Neural progenitor cell (in vitro differentiated cells): ENCODE measurements at regions not wholly inside any gene's neighbourhood (a gene's known extent, or its start where the extent isn't known, plus 50 kb on each side); places are given as distances from the start of the nearest gene placed in this dataset.

ENCODE experiments used
- DNase-seq: peaks from one replicate; pipeline ENCODE4 v3.0.0-alpha.2; 2016; ENCODE audit warnings: low spot score
- H2AFZ ChIP-seq: fragments of 200-600 bp; sonication (generic); replicated peaks from 2 replicates; pipeline ENCODE4 v1.6.1; 2016; ENCODE audit warnings: antibody characterized with exemption
- H3F3A ChIP-seq: fragments of 200-600 bp; sonication (generic); 2 replicates; pipeline ENCODE4 v1.6.1; 2016; ENCODE audit warnings: antibody characterized with exemption, low read depth
- H3K27ac ChIP-seq: fragments of 200-600 bp; sonication (generic); 2 replicates; pipeline ENCODE4 v1.5.1; 2016; ENCODE audit warnings: mild to moderate bottlenecking
- H3K27me3 ChIP-seq: fragments of 200-600 bp; sonication (generic); 2 replicates; pipeline ENCODE4 v1.6.1; 2016; ENCODE audit warnings: mild to moderate bottlenecking, moderate library complexity
- H3K36me3 ChIP-seq: fragments of 200-600 bp; sonication (generic); 2 replicates; pipeline ENCODE4 v1.5.1; 2016
- H3K4me1 ChIP-seq: fragments of 200-600 bp; sonication (generic); 2 replicates; pipeline ENCODE4 v1.6.1; 2016; ENCODE audit warnings: mixed run types
- H3K4me2 ChIP-seq: fragments of 200-600 bp; sonication (generic); 2 replicates; pipeline ENCODE4 v1.6.1; 2016
- H3K4me3 ChIP-seq: fragments of 200-600 bp; sonication (generic); 2 replicates; pipeline ENCODE4 v1.5.1; 2016
- H3K79me2 ChIP-seq: fragments of 200-600 bp; sonication (generic); 2 replicates; pipeline ENCODE4 v1.6.1; 2016; ENCODE audit warnings: low read depth
- H3K9ac ChIP-seq: fragments of 200-600 bp; sonication (generic); 2 replicates; pipeline ENCODE4 v1.6.1; 2016
- H3K9me3 ChIP-seq: fragments of 200-600 bp; sonication (generic); 2 replicates; pipeline ENCODE4 v1.5.1; 2016; ENCODE audit warnings: low read depth
- H4K20me1 ChIP-seq: fragments of 200-600 bp; sonication (generic); 2 replicates; pipeline ENCODE4 v1.6.1; 2016; ENCODE audit warnings: low read depth
- H3K27ac Mint-ChIP-seq: 3 replicates; pipeline ENCODE4 v1.8.0; 2021; ENCODE audit warnings: mixed read lengths
- H3K27me3 Mint-ChIP-seq: 2 replicates; pipeline ENCODE4 v1.8.0; 2022; ENCODE audit warnings: low read depth, mild to moderate bottlenecking, inconsistent platforms, moderate library complexity, mixed read lengths; ENCODE audit not compliant: insufficient read depth
- H3K36me3 Mint-ChIP-seq: 3 replicates; pipeline ENCODE4 v1.8.0; 2021; ENCODE audit warnings: mixed read lengths
- H3K4me1 Mint-ChIP-seq: 3 replicates; pipeline ENCODE4 v1.8.0; 2021; ENCODE audit warnings: mixed read lengths
- H3K4me3 Mint-ChIP-seq: 3 replicates; pipeline ENCODE4 v1.8.0; 2021; ENCODE audit warnings: mild to moderate bottlenecking, moderate library complexity, mixed read lengths
- H3K9me3 Mint-ChIP-seq: 3 replicates; pipeline ENCODE4 v1.8.0; 2020; ENCODE audit warnings: mixed read lengths
- EZH2 ChIP-seq: fragments of 200-600 bp; sonication (generic); IDR thresholded peaks from 2 replicates; pipeline ENCODE4 v1.6.1; 2017; ENCODE audit warnings: antibody characterized with exemption, mild to moderate bottlenecking, moderate library complexity
- EZH2phosphoT487 ChIP-seq: fragments of 200-600 bp; sonication (generic); IDR thresholded peaks from 2 replicates; pipeline ENCODE4 v1.6.1; 2017; ENCODE audit warnings: antibody characterized with exemption
- TF ChIP-seq, protein P1 (sequence below): fragments of 200-600 bp; sonication (generic); IDR thresholded peaks from 2 replicates; pipeline ENCODE4 v1.5.1; 2017; ENCODE audit warnings: antibody characterized with exemption, mild to moderate bottlenecking

DNA sequence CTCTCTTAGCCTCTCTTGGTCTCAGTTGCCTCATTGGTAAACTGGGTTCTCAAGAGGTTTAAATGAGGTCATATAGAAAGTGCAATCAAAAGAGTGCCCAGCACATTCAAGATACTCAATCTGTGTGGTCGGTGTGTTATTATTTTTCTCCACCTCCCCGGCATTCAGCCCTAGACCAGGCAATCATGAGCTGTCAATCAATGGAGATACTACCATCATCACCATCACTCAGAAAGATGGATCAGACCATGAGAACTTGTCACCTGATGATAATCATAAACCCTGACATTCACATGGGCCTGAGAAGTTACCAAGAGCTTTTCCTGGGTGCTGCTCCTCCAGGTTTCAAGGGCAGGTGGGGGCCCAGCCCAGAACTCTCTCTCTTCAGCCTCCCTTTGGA is 166.1 kb downstream of the MN1 start:
- Mint-ChIP-seq H3K36me3 (no peaks in the 10 kb centered on the region), H3K4me3 (no peak overlapping the region), H3K9me3 (no peaks in the 10 kb centered on the region), H3K27ac (peak overlapping the region; percentile 39), H3K4me1 (peaks cover 56% of the 10 kb centered on the region), H3K27me3 (peaks cover 29% of the 10 kb centered on the region)
- Histone ChIP-seq H3K27me3 (no peaks in the 10 kb centered on the region), H3K4me1 (peaks cover 43% of the 10 kb centered on the region), H3K4me2 (no peak overlapping the region), H4K20me1 (no peaks in the 10 kb centered on the region), H3K9ac (no peak overlapping the region), H2AFZ (no peak overlapping the region), H3K36me3 (no peaks in the 10 kb centered on the region), H3K79me2 (no peaks in the 10 kb centered on the region), H3F3A (peaks cover 49% of the 10 kb centered on the region), H3K9me3 (no peaks in the 10 kb centered on the region), H3K4me3 (no peak overlapping the region), H3K27ac (no peak overlapping the region)
- no peak for DNase-seq
- no peak for TF ChIP-seq EZH2
- TF ChIP-seq EZH2phosphoT487 = no peak
- TF ChIP-seq, protein P1, sequence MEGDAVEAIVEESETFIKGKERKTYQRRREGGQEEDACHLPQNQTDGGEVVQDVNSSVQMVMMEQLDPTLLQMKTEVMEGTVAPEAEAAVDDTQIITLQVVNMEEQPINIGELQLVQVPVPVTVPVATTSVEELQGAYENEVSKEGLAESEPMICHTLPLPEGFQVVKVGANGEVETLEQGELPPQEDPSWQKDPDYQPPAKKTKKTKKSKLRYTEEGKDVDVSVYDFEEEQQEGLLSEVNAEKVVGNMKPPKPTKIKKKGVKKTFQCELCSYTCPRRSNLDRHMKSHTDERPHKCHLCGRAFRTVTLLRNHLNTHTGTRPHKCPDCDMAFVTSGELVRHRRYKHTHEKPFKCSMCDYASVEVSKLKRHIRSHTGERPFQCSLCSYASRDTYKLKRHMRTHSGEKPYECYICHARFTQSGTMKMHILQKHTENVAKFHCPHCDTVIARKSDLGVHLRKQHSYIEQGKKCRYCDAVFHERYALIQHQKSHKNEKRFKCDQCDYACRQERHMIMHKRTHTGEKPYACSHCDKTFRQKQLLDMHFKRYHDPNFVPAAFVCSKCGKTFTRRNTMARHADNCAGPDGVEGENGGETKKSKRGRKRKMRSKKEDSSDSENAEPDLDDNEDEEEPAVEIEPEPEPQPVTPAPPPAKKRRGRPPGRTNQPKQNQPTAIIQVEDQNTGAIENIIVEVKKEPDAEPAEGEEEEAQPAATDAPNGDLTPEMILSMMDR = no peak

DNA sequence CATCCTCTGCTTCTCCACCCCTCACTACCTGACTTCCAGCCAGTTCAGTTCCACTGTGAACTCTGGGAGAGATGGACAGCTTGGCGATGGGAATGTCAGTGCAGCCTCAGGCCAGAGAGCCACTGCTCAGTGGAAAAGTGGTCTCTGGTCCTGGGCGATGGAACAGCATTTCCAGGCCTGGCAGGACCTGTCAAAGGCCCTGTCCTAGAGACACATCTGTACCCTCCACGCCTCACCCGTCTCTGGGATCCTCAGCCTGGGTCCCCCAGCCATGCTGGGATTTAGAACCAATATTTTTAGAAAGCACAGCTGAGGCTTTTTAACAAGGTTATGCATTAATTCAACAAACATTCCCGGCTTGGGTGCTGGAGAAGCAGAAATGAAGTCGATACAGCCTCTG is 165.7 kb downstream of the MN1 start:
- Histone ChIP-seq H3K27ac (no peak overlapping the region), H3K4me1 (peaks cover 39% of the 10 kb centered on the region), H3K4me2 (no peak overlapping the region), H3K27me3 (no peaks in the 10 kb centered on the region), H4K20me1 (no peaks in the 10 kb centered on the region), H3K79me2 (no peaks in the 10 kb centered on the region), H2AFZ (no peak overlapping the region), H3K4me3 (no peak overlapping the region), H3K9ac (no peak overlapping the region), H3K9me3 (no peaks in the 10 kb centered on the region), H3F3A (peaks cover 47% of the 10 kb centered on the region), H3K36me3 (no peaks in the 10 kb centered on the region)
- Mint-ChIP-seq H3K9me3 (no peaks in the 10 kb centered on the region), H3K27ac (peak overlapping the region; percentile 30), H3K4me3 (no peak overlapping the region), H3K4me1 (peaks cover 57% of the 10 kb centered on the region), H3K36me3 (no peaks in the 10 kb centered on the region), H3K27me3 (peaks cover 33% of the 10 kb centered on the region)
- DNase-seq = no peak
- TF ChIP-seq EZH2phosphoT487 = no peak
- no peak for TF ChIP-seq EZH2
- TF ChIP-seq, protein P1 = no peak

DNA sequence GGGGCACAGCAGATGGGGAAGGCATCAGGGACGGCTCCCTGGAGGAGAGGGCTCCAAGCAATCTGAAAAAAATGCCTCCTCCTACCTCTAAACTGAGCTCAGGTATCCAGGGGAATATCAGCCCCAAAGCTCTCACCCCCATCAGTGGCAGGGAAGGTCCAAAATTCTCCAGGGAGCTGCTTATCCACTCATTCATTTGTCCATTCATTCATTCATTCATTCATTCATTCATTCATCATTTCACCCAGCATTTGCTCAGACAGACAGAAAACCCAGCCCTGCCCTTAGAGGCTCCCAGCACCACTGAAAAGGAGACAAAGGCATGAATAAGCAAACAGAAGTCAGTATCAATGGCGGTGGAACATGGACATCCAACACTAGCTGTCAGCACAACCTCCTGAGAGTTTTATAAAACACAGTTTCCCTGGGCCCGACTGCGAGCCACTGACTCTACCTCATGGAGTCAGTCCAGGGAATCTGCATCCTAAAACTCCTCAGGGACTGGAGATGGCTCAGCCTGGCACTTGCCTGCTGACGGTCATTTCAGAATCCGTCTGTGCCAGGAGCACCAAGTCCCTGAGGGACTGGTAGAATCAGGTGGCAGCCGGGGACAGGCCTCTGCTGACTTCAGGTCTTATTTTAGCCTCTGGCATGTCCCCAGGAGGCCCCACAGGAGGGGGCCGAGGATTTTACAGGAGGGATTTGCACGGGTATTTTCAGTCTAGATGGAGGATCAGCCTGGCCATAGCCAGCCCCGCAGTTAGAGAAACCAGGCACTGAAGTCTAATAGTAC is 164.6 kb downstream of the MN1 start:
- Histone ChIP-seq H3K27ac (no peak overlapping the region), H3K36me3 (no peaks in the 10 kb centered on the region), H3K4me3 (no peak overlapping the region), H2AFZ (no peak overlapping the region), H3K79me2 (no peaks in the 10 kb centered on the region), H3K4me2 (no peak overlapping the region), H3F3A (peaks cover 47% of the 10 kb centered on the region), H3K9me3 (no peaks in the 10 kb centered on the region), H3K9ac (no peak overlapping the region), H4K20me1 (no peaks in the 10 kb centered on the region), H3K27me3 (no peaks in the 10 kb centered on the region), H3K4me1 (peaks cover 39% of the 10 kb centered on the region)
- H3K4me1 Mint-ChIP-seq = peaks cover 62% of the 10 kb centered on the region
- DNase-seq = no peak
- H3K9me3 Mint-ChIP-seq = no peaks in the 10 kb centered on the region
- H3K36me3 Mint-ChIP-seq = no peaks in the 10 kb centered on the region
- H3K27me3 Mint-ChIP-seq = peaks cover 26% of the 10 kb centered on the region
- no peak for TF ChIP-seq EZH2
- TF ChIP-seq EZH2phosphoT487 = no peak
- TF ChIP-seq, protein P1 = no peak
- no peak overlapping the region for H3K4me3 Mint-ChIP-seq
- peak overlapping the region; percentile 30 for H3K27ac Mint-ChIP-seq
